Activated T-helper 2 cell treated with anti-CD3 and anti-CD28 coated beads, Interferon-gamma antibody, Interleukin-2, Interleukin-4, amounts not matched to agents 10 μg/mL and 5 μg/mL and 100 μg/mL, durations not matched to agents 14 hours and 24 hours and 36 hours (primary cell): ENCODE measurements at regions not wholly inside any gene's neighbourhood (a gene's known extent, or its start where the extent isn't known, plus 50 kb on each side); places are given as distances from the start of the nearest gene placed in this dataset.

Experiments
- DNase-seq: peaks from one replicate; pipeline ENCODE4 v3.0.0; 2021; ENCODE audit warnings: low spot score
- H3K27ac Mint-ChIP-seq: one replicate; pipeline ENCODE4 v1.8.0; 2021; ENCODE audit warnings: mixed read lengths
- H3K27me3 Mint-ChIP-seq: one replicate; pipeline ENCODE4 v1.8.0; 2021; ENCODE audit warnings: low read depth, mixed read lengths
- H3K36me3 Mint-ChIP-seq: one replicate; pipeline ENCODE4 v1.8.0; 2021; ENCODE audit warnings: low read depth, mixed read lengths
- H3K4me1 Mint-ChIP-seq: one replicate; pipeline ENCODE4 v1.8.0; 2021; ENCODE audit warnings: low read depth, mixed read lengths
- H3K4me3 Mint-ChIP-seq: one replicate; pipeline ENCODE4 v1.8.0; 2021; ENCODE audit warnings: low read depth, mild to moderate bottlenecking, moderate library complexity, mixed read lengths
- H3K9me3 Mint-ChIP-seq: one replicate; pipeline ENCODE4 v1.8.0; 2021; ENCODE audit warnings: mixed read lengths
- intact Hi-C: fragments of 100-400 bp; cut with micrococcal nuclease; formaldehyde crosslinking; loops from one replicate; pipeline ENCODE4 v1.15.1; 2023

- peaks cover 21% of the 10 kb centered on the region for H3K27me3 Mint-ChIP-seq
- H3K27ac Mint-ChIP-seq, result no peak overlapping the region
- peaks cover 3% of the 10 kb centered on the region for H3K9me3 Mint-ChIP-seq
- H3K4me3 Mint-ChIP-seq, result no peak overlapping the region
- intact Hi-C loops, result no loop called here
- H3K36me3 Mint-ChIP-seq, result no peaks in the 10 kb centered on the region
- DNase-seq, result no peak
- H3K4me1 Mint-ChIP-seq, result peaks cover 7% of the 10 kb centered on the region
Observed at GRCh38 chr22:48112687-48113521, 1350.5 kb downstream of the TBC1D22A start.

- Mint-ChIP-seq H3K4me1 (no peaks in the 10 kb centered on the region), H3K9me3 (peaks cover 3% of the 10 kb centered on the region), H3K36me3 (no peaks in the 10 kb centered on the region)
Observed at GRCh38 chr22:48106715-48107259, 1344.3 kb downstream of the TBC1D22A start.

GRCh38 chr22:48106215-48106614 lies 1343.8 kb downstream of the TBC1D22A start:
- peaks cover 40% of the 10 kb centered on the region for H3K27me3 Mint-ChIP-seq
- DNase-seq, result no peak
- H3K4me1 Mint-ChIP-seq, result peaks cover 2% of the 10 kb centered on the region
- no peaks in the 10 kb centered on the region for H3K36me3 Mint-ChIP-seq
- H3K9me3 Mint-ChIP-seq, result peaks cover 3% of the 10 kb centered on the region
- intact Hi-C loops, result no loop called here
- no peak overlapping the region for H3K27ac Mint-ChIP-seq
- H3K4me3 Mint-ChIP-seq, result no peak overlapping the region

More at GRCh38 chr22:48106715-48107259, 1344.3 kb downstream of the TBC1D22A start:
- Mint-ChIP-seq H3K27ac (no peak overlapping the region), H3K4me3 (no peak overlapping the region), H3K27me3 (peaks cover 40% of the 10 kb centered on the region)
- no peak for DNase-seq
- intact Hi-C loops, result no loop called here

- no peak overlapping the region for H3K27ac Mint-ChIP-seq
- DNase-seq, result no peak
- intact Hi-C loops, result no loop called here
- no peak overlapping the region for H3K4me3 Mint-ChIP-seq
- H3K4me1 Mint-ChIP-seq, result peaks cover 10% of the 10 kb centered on the region
- no peaks in the 10 kb centered on the region for H3K36me3 Mint-ChIP-seq
- peaks cover 45% of the 10 kb centered on the region for H3K27me3 Mint-ChIP-seq
- H3K9me3 Mint-ChIP-seq, result peaks cover 3% of the 10 kb centered on the region
Observed at GRCh38 chr22:48105259-48105658, 1342.8 kb downstream of the TBC1D22A start.

- H3K27me3 Mint-ChIP-seq, result peaks cover 40% of the 10 kb centered on the region
- no peak for DNase-seq
- intact Hi-C loops, result no loop called here
- no peak overlapping the region for H3K4me3 Mint-ChIP-seq
- peaks cover 10% of the 10 kb centered on the region for H3K4me1 Mint-ChIP-seq
- H3K27ac Mint-ChIP-seq, result no peak overlapping the region
- H3K9me3 Mint-ChIP-seq, result peaks cover 3% of the 10 kb centered on the region
- no peaks in the 10 kb centered on the region for H3K36me3 Mint-ChIP-seq
Observed at GRCh38 chr22:48104766-48105165, 1342.3 kb downstream of the TBC1D22A start.

DNA sequence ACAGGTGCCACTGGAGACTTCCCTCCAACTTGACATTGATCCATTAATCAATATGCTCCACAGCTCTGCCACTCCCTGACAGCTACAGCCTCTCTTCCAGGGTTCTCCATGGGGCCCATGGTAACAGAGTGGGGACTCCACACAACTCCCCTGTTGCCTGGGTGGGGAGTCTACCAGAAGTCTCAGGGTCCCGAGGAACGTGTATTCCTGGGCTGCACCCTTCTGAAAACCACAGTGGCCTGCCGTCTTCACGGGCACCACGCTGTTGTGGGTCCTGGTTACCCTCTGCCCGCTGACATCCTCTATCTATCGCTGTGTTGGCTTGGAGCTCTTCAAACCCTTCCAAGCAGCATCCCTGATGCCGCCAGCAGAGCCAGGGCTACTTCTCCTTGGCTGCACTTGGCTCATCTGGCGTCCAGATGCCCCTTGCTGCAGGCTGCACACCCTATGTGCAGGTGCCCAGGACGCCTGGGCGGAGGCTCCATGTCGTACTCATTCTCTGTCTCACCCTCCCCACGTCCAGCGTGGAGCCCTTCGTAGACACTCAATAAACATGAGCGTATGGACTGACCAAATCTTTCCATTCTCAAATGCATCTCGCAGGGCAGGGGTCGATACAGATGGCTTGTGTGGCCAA lies 1341.8 kb downstream of the TBC1D22A start:
- Mint-ChIP-seq H3K27me3 (peaks cover 39% of the 10 kb centered on the region), H3K4me1 (peaks cover 10% of the 10 kb centered on the region), H3K36me3 (no peaks in the 10 kb centered on the region), H3K9me3 (peaks cover 3% of the 10 kb centered on the region), H3K4me3 (no peak overlapping the region), H3K27ac (no peak overlapping the region)
- intact Hi-C loops, result no loop called here
- no peak for DNase-seq

GRCh38 chr22:48103126-48103875 lies 1340.9 kb downstream of the TBC1D22A start:
- peaks cover under 1% of the 10 kb centered on the region for H3K9me3 Mint-ChIP-seq
- H3K27ac Mint-ChIP-seq, result no peak overlapping the region
- H3K27me3 Mint-ChIP-seq, result peaks cover 34% of the 10 kb centered on the region
- intact Hi-C loops, result no loop called here
- peaks cover 19% of the 10 kb centered on the region for H3K4me1 Mint-ChIP-seq
- DNase-seq, result no peak
- no peaks in the 10 kb centered on the region for H3K36me3 Mint-ChIP-seq
- no peak overlapping the region for H3K4me3 Mint-ChIP-seq

- no peaks in the 10 kb centered on the region for H3K9me3 Mint-ChIP-seq
- H3K4me3 Mint-ChIP-seq, result no peak overlapping the region
- H3K27me3 Mint-ChIP-seq, result peaks cover 34% of the 10 kb centered on the region
- H3K36me3 Mint-ChIP-seq, result peaks cover 2% of the 10 kb centered on the region
- no peak overlapping the region for H3K27ac Mint-ChIP-seq
- peaks cover 26% of the 10 kb centered on the region for H3K4me1 Mint-ChIP-seq
- intact Hi-C loops, result no loop called here
- DNase-seq, result no peak
Observed at GRCh38 chr22:48102581-48102980, 1340.1 kb downstream of the TBC1D22A start.

GRCh38 chr22:48101704-48102103 lies 1339.3 kb downstream of the TBC1D22A start:
- intact Hi-C loops, result no loop called here
- peaks cover 2% of the 10 kb centered on the region for H3K36me3 Mint-ChIP-seq
- no peaks in the 10 kb centered on the region for H3K9me3 Mint-ChIP-seq
- H3K4me3 Mint-ChIP-seq, result no peak overlapping the region
- no peak for DNase-seq
- no peak overlapping the region for H3K27ac Mint-ChIP-seq
- H3K4me1 Mint-ChIP-seq, result peaks cover 29% of the 10 kb centered on the region
- H3K27me3 Mint-ChIP-seq, result peaks cover 34% of the 10 kb centered on the region

- H3K36me3 Mint-ChIP-seq, result peaks cover 2% of the 10 kb centered on the region
- H3K4me1 Mint-ChIP-seq, result peaks cover 29% of the 10 kb centered on the region
- H3K4me3 Mint-ChIP-seq, result no peak overlapping the region
- no peaks in the 10 kb centered on the region for H3K9me3 Mint-ChIP-seq
- intact Hi-C loops, result no loop called here
- H3K27ac Mint-ChIP-seq, result no peak overlapping the region
- no peak for DNase-seq
- H3K27me3 Mint-ChIP-seq, result peaks cover 27% of the 10 kb centered on the region
Observed at GRCh38 chr22:48100685-48101417, 1338.4 kb downstream of the TBC1D22A start.

- H3K4me3 Mint-ChIP-seq, result no peak overlapping the region
- H3K36me3 Mint-ChIP-seq, result peaks cover 2% of the 10 kb centered on the region
- H3K27ac Mint-ChIP-seq, result no peak overlapping the region
- no peak for DNase-seq
- H3K27me3 Mint-ChIP-seq, result peaks cover 30% of the 10 kb centered on the region
- intact Hi-C loops, result no loop called here
- no peaks in the 10 kb centered on the region for H3K9me3 Mint-ChIP-seq
- H3K4me1 Mint-ChIP-seq, result peaks cover 31% of the 10 kb centered on the region
Observed at GRCh38 chr22:48099671-48100070, 1337.2 kb downstream of the TBC1D22A start.

DNA sequence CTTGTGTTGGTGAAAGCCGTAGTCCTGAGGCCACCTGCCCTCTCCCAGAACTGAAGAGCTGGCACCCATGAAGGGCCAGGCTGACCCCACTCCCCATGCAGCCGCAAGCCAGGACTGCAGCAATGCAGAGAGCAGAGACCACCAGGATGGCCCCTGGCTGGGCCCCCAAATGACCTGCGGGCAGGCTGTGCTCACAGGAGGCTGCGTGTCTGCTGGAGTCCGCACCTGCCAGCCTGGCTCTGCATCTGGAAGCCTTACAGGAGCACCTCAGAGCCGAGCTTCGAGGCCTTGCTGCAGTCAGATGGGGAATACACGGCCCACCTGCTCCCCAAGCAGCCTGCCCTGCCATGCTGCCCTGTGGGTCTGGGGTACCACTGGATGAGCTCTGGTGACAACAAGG lies 1336.8 kb downstream of the TBC1D22A start:
- Mint-ChIP-seq H3K4me3 (no peak overlapping the region), H3K9me3 (no peaks in the 10 kb centered on the region), H3K27ac (no peak overlapping the region), H3K36me3 (peaks cover 2% of the 10 kb centered on the region), H3K27me3 (peaks cover 27% of the 10 kb centered on the region), H3K4me1 (peaks cover 31% of the 10 kb centered on the region)
- intact Hi-C loops, result no loop called here
- no peak for DNase-seq
